GM12892 (cell line): ENCODE measurements at regions not wholly inside any gene's neighbourhood (a gene's known extent, or its start where the extent isn't known, plus 50 kb on each side); places are given as distances from the start of the nearest gene placed in this dataset.
"Not testable (repeated sequence)": the region's sequence is repeated elsewhere in the genome, so short reads cannot be mapped to it uniquely, and the experiment has no call there.

Source experiments
- POLR2A ChIP-seq: IDR thresholded peaks from 2 replicates; pipeline ENCODE4 v1.6.1; 2011; ENCODE audit warnings: low read depth, low read length, control low read depth
- POLR2AphosphoS5 ChIP-seq: IDR thresholded peaks from 2 replicates; pipeline ENCODE4 v1.6.1; 2011; ENCODE audit warnings: low read depth, low read length, control low read depth

GRCh38 chr11:50147946-50148345 is 115.3 kb downstream of the OR4C45 start:
- not testable (repeated sequence) for TF ChIP-seq POLR2AphosphoS5, POLR2A
